Bronchial epithelial cell (primary cell): ENCODE measurements at regions not wholly inside any gene's neighbourhood (a gene's known extent, or its start where the extent isn't known, plus 50 kb on each side); places are given as distances from the start of the nearest gene placed in this dataset.

ENCODE experiments used
- DNase-seq: peaks from one replicate; pipeline ENCODE4 v3.0.0-alpha.2; 2010; ENCODE audit warnings: low read depth
- FAIRE-seq: peaks from 2 replicates; lab custom pipeline; 2011; peaks lifted over from hg19 to GRCh38; lab: Jason Lieb, UNC
- H3K27me3 ChIP-seq: 2 replicates; pipeline ENCODE4 v1.5.1; 2011; ENCODE audit warnings: low read length; ENCODE audit not compliant: control insufficient read depth, insufficient read depth
- H3K36me3 ChIP-seq: 2 replicates; pipeline ENCODE4 v1.5.1; 2011; ENCODE audit warnings: low read length; ENCODE audit not compliant: control insufficient read depth, insufficient read depth
- H3K4me3 ChIP-seq: 2 replicates; pipeline ENCODE4 v1.5.1; 2011; ENCODE audit warnings: mild to moderate bottlenecking, low read depth, low read length, control low read depth
- CTCF ChIP-seq: IDR thresholded peaks from 2 replicates; pipeline ENCODE4 v1.5.1; 2011; ENCODE audit warnings: mild to moderate bottlenecking, moderate library complexity, low read length, control low read depth, inconsistent platforms; ENCODE audit not compliant: insufficient read depth, severe bottlenecking

- FAIRE-seq: no peak
- TF ChIP-seq CTCF: no peak
- H3K4me3 ChIP-seq: no peak overlapping the region
- DNase-seq: no peak
- H3K27me3 ChIP-seq: no peaks in the 10 kb centered on the region
- no peaks in the 10 kb centered on the region for H3K36me3 ChIP-seq
Observed at GRCh38 chr2:5939553-5939952, 247.4 kb downstream of the SOX11 start.

GRCh38 chr2:5940596-5941535, 248.7 kb downstream of the SOX11 start:
- Histone ChIP-seq H3K27me3 (no peaks in the 10 kb centered on the region), H3K36me3 (no peaks in the 10 kb centered on the region), H3K4me3 (no peak overlapping the region)
- no peak for FAIRE-seq
- DNase-seq: no peak
- no peak for TF ChIP-seq CTCF

DNA sequence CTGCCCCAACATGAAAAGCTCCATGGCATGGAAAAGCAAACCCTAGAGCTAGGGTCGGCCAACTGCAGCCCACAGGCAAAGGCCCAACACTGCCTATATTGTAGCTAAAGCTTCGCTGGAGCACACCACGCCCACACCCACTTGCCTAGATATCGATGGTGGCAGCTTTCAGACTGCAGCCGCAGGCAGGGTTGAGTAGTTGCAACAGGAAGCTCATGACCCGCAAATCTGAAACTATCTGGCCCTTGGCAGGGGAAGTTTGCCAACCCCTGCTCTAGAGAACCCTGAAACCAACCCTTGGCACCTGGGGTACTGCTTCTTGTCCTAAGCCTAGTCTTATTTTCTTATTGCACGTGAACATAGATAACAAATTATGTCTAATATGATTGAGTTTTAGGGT, 250.0 kb downstream of the SOX11 start:
- no peak overlapping the region for H3K4me3 ChIP-seq
- H3K36me3 ChIP-seq: no peaks in the 10 kb centered on the region
- DNase-seq (no peak), FAIRE-seq (no peak)
- no peaks in the 10 kb centered on the region for H3K27me3 ChIP-seq
- no peak for TF ChIP-seq CTCF

DNA sequence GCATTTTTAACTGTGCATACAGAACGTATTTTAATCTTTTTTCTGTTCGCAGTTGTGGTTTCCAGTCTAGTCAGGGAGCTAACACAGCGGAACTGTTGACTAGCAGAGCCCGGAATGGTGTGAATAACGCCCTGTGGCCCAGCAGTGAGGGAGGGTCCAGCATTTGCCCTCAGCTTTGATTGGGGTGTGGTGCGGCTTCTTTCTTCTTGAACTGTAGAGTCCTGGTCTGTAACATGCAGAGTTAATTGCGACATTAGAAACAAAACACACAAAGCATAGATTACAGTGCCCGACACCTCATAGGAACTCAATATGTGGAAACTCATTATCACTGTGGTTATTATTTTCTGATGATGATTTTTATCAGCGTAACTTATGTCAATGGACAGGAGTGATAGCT, 253.6 kb downstream of the SOX11 start:
- no peak for TF ChIP-seq CTCF
- FAIRE-seq: no peak
- DNase-seq: no peak
- Histone ChIP-seq H3K4me3 (no peak overlapping the region), H3K27me3 (no peaks in the 10 kb centered on the region), H3K36me3 (no peaks in the 10 kb centered on the region)

DNA sequence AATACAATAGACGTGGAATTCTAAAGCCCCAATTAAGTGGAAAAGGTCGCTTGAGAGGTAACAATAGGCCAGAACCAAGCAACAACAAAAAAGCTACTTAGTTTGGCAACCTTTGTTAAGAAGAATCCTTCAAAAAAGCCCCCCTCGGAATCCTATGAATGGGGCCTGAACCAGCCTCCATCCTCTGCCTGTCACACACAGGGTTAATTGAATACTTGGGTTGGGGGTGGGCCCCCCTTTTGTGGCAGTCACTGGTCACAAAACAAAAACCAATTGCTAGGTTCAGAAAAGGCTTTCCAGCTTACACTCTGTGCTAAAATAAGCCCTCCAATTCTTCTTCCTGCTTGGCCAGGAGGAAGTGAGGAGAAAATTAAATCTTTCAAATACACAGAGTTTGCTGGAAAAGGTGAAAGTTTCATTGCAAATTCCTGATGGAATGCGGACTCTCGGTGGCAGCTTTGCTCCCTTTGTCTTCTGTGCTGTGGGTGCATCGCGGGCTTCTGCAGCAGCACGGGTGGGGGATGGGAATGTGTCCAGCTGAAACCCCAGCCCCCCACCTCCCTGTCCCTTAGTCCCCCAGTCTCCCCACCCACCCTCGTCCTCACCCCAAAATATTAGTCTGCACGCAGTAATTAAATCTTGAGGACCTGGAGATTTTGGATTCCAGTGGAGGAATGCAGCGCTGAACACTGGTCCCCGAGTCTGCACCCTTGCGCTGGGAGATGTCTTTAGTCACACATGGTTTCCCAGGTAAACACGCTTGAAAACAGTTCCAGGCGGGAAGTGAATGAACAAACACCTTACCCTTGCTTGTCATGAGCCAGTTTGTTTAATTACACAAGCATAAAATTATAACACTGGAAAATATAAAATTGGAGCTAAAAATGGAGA, 254.3 kb downstream of the SOX11 start:
- H3K36me3 ChIP-seq: no peaks in the 10 kb centered on the region
- no peak for TF ChIP-seq CTCF
- FAIRE-seq (no peak), DNase-seq (no peak)
- H3K4me3 ChIP-seq: no peak overlapping the region
- no peaks in the 10 kb centered on the region for H3K27me3 ChIP-seq
